HFFc6 (cell line): ENCODE measurements at regions not wholly inside any gene's neighbourhood (a gene's known extent, or its start where the extent isn't known, plus 50 kb on each side); places are given as distances from the start of the nearest gene placed in this dataset.

Experiments used
- DNase-seq: peaks from one replicate; pipeline ENCODE4 v3.0.0-alpha.2; 2018
- H3K27ac Mint-ChIP-seq: 2 replicates; pipeline ENCODE4 v1.8.0; 2020; ENCODE audit warnings: mild to moderate bottlenecking, mixed read lengths
- H3K27me3 Mint-ChIP-seq: 2 replicates; pipeline ENCODE4 v1.8.0; 2021; ENCODE audit warnings: mild to moderate bottlenecking, moderate library complexity, mixed read lengths; ENCODE audit not compliant: insufficient read depth
- H3K36me3 Mint-ChIP-seq: 2 replicates; pipeline ENCODE4 v1.8.0; 2021; ENCODE audit warnings: low read depth, mixed read lengths
- H3K4me1 Mint-ChIP-seq: 2 replicates; pipeline ENCODE4 v1.8.0; 2020; ENCODE audit warnings: low read depth, mixed read lengths
- H3K4me3 Mint-ChIP-seq: 2 replicates; pipeline ENCODE4 v1.8.0; 2020; ENCODE audit warnings: mild to moderate bottlenecking, moderate library complexity, mixed read lengths
- H3K9me3 Mint-ChIP-seq: 2 replicates; pipeline ENCODE4 v1.8.0; 2020; ENCODE audit warnings: mild to moderate bottlenecking, mixed read lengths
- CTCF ChIP-seq: fragments of 200-600 bp; sonication (generic); IDR thresholded peaks from 2 replicates; pipeline ENCODE4 v1.5.0; 2021; ENCODE audit warnings: antibody characterized with exemption, mild to moderate bottlenecking

- no peaks in the 10 kb centered on the region for H3K36me3 Mint-ChIP-seq
- no peaks in the 10 kb centered on the region for H3K4me1 Mint-ChIP-seq
- H3K4me3 Mint-ChIP-seq: no peak overlapping the region
- H3K9me3 Mint-ChIP-seq: no peaks in the 10 kb centered on the region
- peaks cover 16% of the 10 kb centered on the region for H3K27me3 Mint-ChIP-seq
- no peak overlapping the region for H3K27ac Mint-ChIP-seq
- no peak for DNase-seq
- no peak for TF ChIP-seq CTCF
Measured at GRCh38 chr7:157480371-157481050, 143.7 kb downstream of the DNAJB6 start.

- Mint-ChIP-seq H3K4me3 (no peak overlapping the region), H3K4me1 (no peaks in the 10 kb centered on the region), H3K27ac (no peak overlapping the region), H3K36me3 (no peaks in the 10 kb centered on the region), H3K9me3 (no peaks in the 10 kb centered on the region), H3K27me3 (peaks cover 14% of the 10 kb centered on the region)
- no peak for DNase-seq
- no peak for TF ChIP-seq CTCF
Measured at GRCh38 chr7:157481389-157481788, 144.6 kb downstream of the DNAJB6 start.

- peaks cover 11% of the 10 kb centered on the region for H3K27me3 Mint-ChIP-seq
- no peak for TF ChIP-seq CTCF
- no peaks in the 10 kb centered on the region for H3K4me1 Mint-ChIP-seq
- H3K36me3 Mint-ChIP-seq: no peaks in the 10 kb centered on the region
- H3K4me3 Mint-ChIP-seq: no peak overlapping the region
- H3K27ac Mint-ChIP-seq: no peak overlapping the region
- DNase-seq: no peak
- H3K9me3 Mint-ChIP-seq: no peaks in the 10 kb centered on the region
Measured at GRCh38 chr7:157482025-157482424, 145.2 kb downstream of the DNAJB6 start.

GRCh38 chr7:157482517-157483087 lies 145.8 kb downstream of the DNAJB6 start:
- no peaks in the 10 kb centered on the region for H3K36me3 Mint-ChIP-seq
- H3K4me3 Mint-ChIP-seq: no peak overlapping the region
- no peak for TF ChIP-seq CTCF
- no peak overlapping the region for H3K27ac Mint-ChIP-seq
- no peaks in the 10 kb centered on the region for H3K4me1 Mint-ChIP-seq
- no peaks in the 10 kb centered on the region for H3K9me3 Mint-ChIP-seq
- no peak for DNase-seq
- H3K27me3 Mint-ChIP-seq: peaks cover 10% of the 10 kb centered on the region

- no peak for TF ChIP-seq CTCF
- Mint-ChIP-seq H3K9me3 (no peaks in the 10 kb centered on the region), H3K27me3 (peaks cover 10% of the 10 kb centered on the region), H3K4me1 (no peaks in the 10 kb centered on the region), H3K4me3 (no peak overlapping the region), H3K27ac (no peak overlapping the region), H3K36me3 (no peaks in the 10 kb centered on the region)
- DNase-seq: no peak
Measured at GRCh38 chr7:157483515-157483914, 146.7 kb downstream of the DNAJB6 start.
